A549 (cell line): ENCODE measurements at regions not wholly inside any gene's neighbourhood (a gene's known extent, or its start where the extent isn't known, plus 50 kb on each side); places are given as distances from the start of the nearest gene placed in this dataset.

Source experiments
- BHLHE40 ChIP-seq: IDR thresholded peaks from 2 replicates; pipeline ENCODE4 v1.6.1; 2012; ENCODE audit warnings: low read depth, low read length, inconsistent platforms
- EP300 ChIP-seq, 2 experiments: fragments of >200 bp; sonication (Bioruptor Twin); formaldehyde crosslinking; IDR thresholded peaks; 2 replicates in 1 of 2; 3 replicates in 1 of 2; pipeline ENCODE4 v1.6.1; 2016 to 2017
- POLR2A ChIP-seq: IDR thresholded peaks from 2 replicates; pipeline ENCODE4 v1.6.1; 2012; ENCODE audit warnings: mild to moderate bottlenecking, low read length
- RAD21 ChIP-seq, 2 experiments: fragments of >200 bp in 1 of 2; sonication (Bioruptor Twin) in 1 of 2; formaldehyde crosslinking in 1 of 2; IDR thresholded peaks in 1 of 2; conservative IDR thresholded peaks in 1 of 2; 2 replicates in 1 of 2; 3 replicates in 1 of 2; pipeline ENCODE4 v1.6.1; 2012 to 2018; ENCODE audit warnings: inconsistent platforms in 1 of 2
- SMC3 ChIP-seq: fragments of >200 bp; sonication (Bioruptor Twin); formaldehyde crosslinking; IDR thresholded peaks from 3 replicates; pipeline ENCODE4 v1.6.1; 2018; ENCODE audit warnings: inconsistent platforms
- TF ChIP-seq, protein P1 (sequence below): IDR thresholded peaks from 2 replicates; pipeline ENCODE4 v1.6.1; 2012
- TF ChIP-seq, protein P2 (sequence below): fragments of >200 bp; sonication (Bioruptor Twin); formaldehyde crosslinking; IDR thresholded peaks from 3 replicates; pipeline ENCODE4 v1.5.1; 2016
- TF ChIP-seq, protein P3 (sequence below): fragments of 250-450 bp; sonication (Bioruptor Pico); IDR thresholded peaks from 2 replicates; pipeline ENCODE4 v1.5.0; 2021; ENCODE audit warnings: mild to moderate bottlenecking, moderate library complexity, borderline replicate concordance

DNA sequence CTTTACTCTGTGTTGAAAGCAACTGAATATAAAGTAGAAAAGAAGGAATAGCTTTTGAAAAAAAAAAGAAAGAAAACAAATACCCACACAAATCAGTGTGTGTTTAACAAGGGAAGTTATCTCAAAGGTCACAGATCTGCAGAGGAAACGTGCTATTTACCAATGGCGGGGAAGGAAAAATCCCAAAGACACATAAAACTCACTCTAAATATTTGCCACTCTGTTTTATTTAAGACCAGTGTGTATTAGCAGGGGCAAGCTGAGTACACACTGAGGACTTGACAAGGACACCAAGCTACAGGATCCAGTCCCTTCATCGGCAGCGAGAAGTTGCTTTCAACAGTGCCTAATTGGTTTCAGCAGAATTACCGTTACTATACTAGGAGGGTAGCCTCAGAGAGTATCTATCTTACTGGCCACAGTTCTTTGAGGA lies 252.5 kb downstream of the DEPDC1B start:
- TF ChIP-seq POLR2A = no peak
- TF ChIP-seq, protein P1, sequence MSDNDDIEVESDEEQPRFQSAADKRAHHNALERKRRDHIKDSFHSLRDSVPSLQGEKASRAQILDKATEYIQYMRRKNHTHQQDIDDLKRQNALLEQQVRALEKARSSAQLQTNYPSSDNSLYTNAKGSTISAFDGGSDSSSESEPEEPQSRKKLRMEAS = no peak; the same call in 1 of the 2 replicates
- TF ChIP-seq SMC3 = no peak
- TF ChIP-seq, protein P2, sequence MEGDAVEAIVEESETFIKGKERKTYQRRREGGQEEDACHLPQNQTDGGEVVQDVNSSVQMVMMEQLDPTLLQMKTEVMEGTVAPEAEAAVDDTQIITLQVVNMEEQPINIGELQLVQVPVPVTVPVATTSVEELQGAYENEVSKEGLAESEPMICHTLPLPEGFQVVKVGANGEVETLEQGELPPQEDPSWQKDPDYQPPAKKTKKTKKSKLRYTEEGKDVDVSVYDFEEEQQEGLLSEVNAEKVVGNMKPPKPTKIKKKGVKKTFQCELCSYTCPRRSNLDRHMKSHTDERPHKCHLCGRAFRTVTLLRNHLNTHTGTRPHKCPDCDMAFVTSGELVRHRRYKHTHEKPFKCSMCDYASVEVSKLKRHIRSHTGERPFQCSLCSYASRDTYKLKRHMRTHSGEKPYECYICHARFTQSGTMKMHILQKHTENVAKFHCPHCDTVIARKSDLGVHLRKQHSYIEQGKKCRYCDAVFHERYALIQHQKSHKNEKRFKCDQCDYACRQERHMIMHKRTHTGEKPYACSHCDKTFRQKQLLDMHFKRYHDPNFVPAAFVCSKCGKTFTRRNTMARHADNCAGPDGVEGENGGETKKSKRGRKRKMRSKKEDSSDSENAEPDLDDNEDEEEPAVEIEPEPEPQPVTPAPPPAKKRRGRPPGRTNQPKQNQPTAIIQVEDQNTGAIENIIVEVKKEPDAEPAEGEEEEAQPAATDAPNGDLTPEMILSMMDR = no peak
- no peak for TF ChIP-seq BHLHE40
- no peak for TF ChIP-seq RAD21 (conservative IDR thresholded peaks at IDR 0.05 in 1 of 2, IDR thresholded peaks at IDR 0.05 in 1 of 2)
- no peak for TF ChIP-seq EP300 (IDR thresholded peaks at IDR 0.05)
- TF ChIP-seq, protein P3, sequence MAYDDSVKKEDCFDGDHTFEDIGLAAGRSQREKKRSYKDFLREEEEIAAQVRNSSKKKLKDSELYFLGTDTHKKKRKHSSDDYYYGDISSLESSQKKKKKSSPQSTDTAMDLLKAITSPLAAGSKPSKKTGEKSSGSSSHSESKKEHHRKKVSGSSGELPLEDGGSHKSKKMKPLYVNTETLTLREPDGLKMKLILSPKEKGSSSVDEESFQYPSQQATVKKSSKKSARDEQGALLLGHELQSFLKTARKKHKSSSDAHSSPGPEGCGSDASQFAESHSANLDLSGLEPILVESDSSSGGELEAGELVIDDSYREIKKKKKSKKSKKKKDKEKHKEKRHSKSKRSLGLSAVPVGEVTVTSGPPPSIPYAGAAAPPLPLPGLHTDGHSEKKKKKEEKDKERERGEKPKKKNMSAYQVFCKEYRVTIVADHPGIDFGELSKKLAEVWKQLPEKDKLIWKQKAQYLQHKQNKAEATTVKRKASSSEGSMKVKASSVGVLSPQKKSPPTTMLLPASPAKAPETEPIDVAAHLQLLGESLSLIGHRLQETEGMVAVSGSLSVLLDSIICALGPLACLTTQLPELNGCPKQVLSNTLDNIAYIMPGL (CRISPR knock-in tag) = no peak
